Progenitor cell of endocrine pancreas (in vitro differentiated cells): ENCODE measurements at regions not wholly inside any gene's neighbourhood (a gene's known extent, or its start where the extent isn't known, plus 50 kb on each side); places are given as distances from the start of the nearest gene placed in this dataset.
"Not testable (repeated sequence)": the region's sequence is repeated elsewhere in the genome, so short reads cannot be mapped to it uniquely, and the experiment has no call there.

Source experiments
- DNase-seq: peaks from one replicate; pipeline ENCODE4 v3.0.0; 2021; ENCODE audit warnings: low spot score; ENCODE audit not compliant: unreplicated experiment
- H3K27ac Mint-ChIP-seq: 2 replicates; pipeline ENCODE4 v1.8.0; 2021; ENCODE audit warnings: mild to moderate bottlenecking, moderate library complexity, mixed read lengths
- H3K27me3 Mint-ChIP-seq: 2 replicates; pipeline ENCODE4 v1.8.0; 2021; ENCODE audit warnings: mixed read lengths
- H3K36me3 Mint-ChIP-seq: 2 replicates; pipeline ENCODE4 v1.8.0; 2022; ENCODE audit warnings: mixed read lengths; ENCODE audit not compliant: insufficient read depth
- H3K4me1 Mint-ChIP-seq: 2 replicates; pipeline ENCODE4 v1.8.0; 2021; ENCODE audit warnings: low read depth, mixed read lengths
- H3K4me3 Mint-ChIP-seq: 2 replicates; pipeline ENCODE4 v1.8.0; 2021; ENCODE audit warnings: low read depth, mild to moderate bottlenecking, moderate library complexity, mixed read lengths
- H3K9me3 Mint-ChIP-seq: 2 replicates; pipeline ENCODE4 v1.8.0; 2021; ENCODE audit warnings: low read depth, mixed read lengths
- TF ChIP-seq, protein P1 (sequence below): fragments of 200-600 bp; sonication (generic); IDR thresholded peaks from one replicate; pipeline ENCODE4 v1.5.0; 2021; ENCODE audit warnings: antibody characterized with exemption, mild to moderate bottlenecking; ENCODE audit not compliant: unreplicated experiment

- H3K36me3 Mint-ChIP-seq = no peaks in the 10 kb centered on the region
- H3K4me1 Mint-ChIP-seq = no peaks in the 10 kb centered on the region
- no peaks in the 10 kb centered on the region for H3K27me3 Mint-ChIP-seq
- H3K9me3 Mint-ChIP-seq = peaks cover 6% of the 10 kb centered on the region
- TF ChIP-seq, protein P1, sequence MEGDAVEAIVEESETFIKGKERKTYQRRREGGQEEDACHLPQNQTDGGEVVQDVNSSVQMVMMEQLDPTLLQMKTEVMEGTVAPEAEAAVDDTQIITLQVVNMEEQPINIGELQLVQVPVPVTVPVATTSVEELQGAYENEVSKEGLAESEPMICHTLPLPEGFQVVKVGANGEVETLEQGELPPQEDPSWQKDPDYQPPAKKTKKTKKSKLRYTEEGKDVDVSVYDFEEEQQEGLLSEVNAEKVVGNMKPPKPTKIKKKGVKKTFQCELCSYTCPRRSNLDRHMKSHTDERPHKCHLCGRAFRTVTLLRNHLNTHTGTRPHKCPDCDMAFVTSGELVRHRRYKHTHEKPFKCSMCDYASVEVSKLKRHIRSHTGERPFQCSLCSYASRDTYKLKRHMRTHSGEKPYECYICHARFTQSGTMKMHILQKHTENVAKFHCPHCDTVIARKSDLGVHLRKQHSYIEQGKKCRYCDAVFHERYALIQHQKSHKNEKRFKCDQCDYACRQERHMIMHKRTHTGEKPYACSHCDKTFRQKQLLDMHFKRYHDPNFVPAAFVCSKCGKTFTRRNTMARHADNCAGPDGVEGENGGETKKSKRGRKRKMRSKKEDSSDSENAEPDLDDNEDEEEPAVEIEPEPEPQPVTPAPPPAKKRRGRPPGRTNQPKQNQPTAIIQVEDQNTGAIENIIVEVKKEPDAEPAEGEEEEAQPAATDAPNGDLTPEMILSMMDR = no peak
- DNase-seq = no peak
- H3K4me3 Mint-ChIP-seq = no peak overlapping the region
- no peak overlapping the region for H3K27ac Mint-ChIP-seq
Observed at GRCh38 chr9:31908891-31909480, 475.5 kb upstream of the ACO1 start.

GRCh38 chr9:31912636-31913035 lies 471.8 kb upstream of the ACO1 start:
- no peak overlapping the region for H3K4me3 Mint-ChIP-seq
- H3K27ac Mint-ChIP-seq = no peak overlapping the region
- H3K4me1 Mint-ChIP-seq = no peaks in the 10 kb centered on the region
- no peaks in the 10 kb centered on the region for H3K9me3 Mint-ChIP-seq
- TF ChIP-seq, protein P1 = no peak
- no peaks in the 10 kb centered on the region for H3K36me3 Mint-ChIP-seq
- DNase-seq = no peak
- H3K27me3 Mint-ChIP-seq = no peaks in the 10 kb centered on the region

- H3K27ac Mint-ChIP-seq = no peak overlapping the region
- H3K36me3 Mint-ChIP-seq = no peaks in the 10 kb centered on the region
- no peak overlapping the region for H3K4me3 Mint-ChIP-seq
- TF ChIP-seq, protein P1 = peak; percentile 45
- peaks cover 3% of the 10 kb centered on the region for H3K9me3 Mint-ChIP-seq
- no peak for DNase-seq
- no peaks in the 10 kb centered on the region for H3K27me3 Mint-ChIP-seq
- H3K4me1 Mint-ChIP-seq = no peaks in the 10 kb centered on the region
Observed at GRCh38 chr9:31916591-31917241, 467.7 kb upstream of the ACO1 start.

- H3K27ac Mint-ChIP-seq, DNase-seq, H3K27me3 Mint-ChIP-seq, H3K4me1 Mint-ChIP-seq, H3K4me3 Mint-ChIP-seq, H3K36me3 Mint-ChIP-seq: not testable (repeated sequence)
- H3K9me3 Mint-ChIP-seq = peaks cover 15% of the 10 kb centered on the region
Observed at GRCh38 chr9:31937737-31938136, 446.7 kb upstream of the ACO1 start.

DNA sequence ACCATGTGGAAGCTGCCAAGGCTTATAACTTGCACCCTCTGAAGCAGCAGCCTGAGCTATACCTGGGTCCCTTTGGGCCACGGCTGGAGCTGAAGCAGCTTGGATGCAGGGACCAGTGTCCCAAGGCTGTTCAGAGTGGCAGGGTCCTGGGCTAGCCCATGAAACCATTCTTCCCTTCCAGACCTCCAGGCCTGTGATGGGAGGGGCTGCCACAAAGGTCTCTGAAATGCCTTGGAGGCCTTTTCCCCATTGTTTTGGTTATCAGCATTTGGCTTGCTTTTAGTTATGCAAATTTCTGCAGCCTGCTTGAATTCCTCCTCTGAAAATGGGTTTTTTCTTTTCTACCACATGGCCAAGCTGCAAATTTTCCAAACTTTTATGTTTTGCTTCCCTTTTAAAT lies 433.7 kb upstream of the ACO1 start:
- Mint-ChIP-seq H3K27me3 (no peaks in the 10 kb centered on the region), H3K9me3 (peaks cover 19% of the 10 kb centered on the region), H3K4me1 (no peaks in the 10 kb centered on the region), H3K4me3 (no peak overlapping the region), H3K36me3 (no peaks in the 10 kb centered on the region), H3K27ac (no peak overlapping the region)
- DNase-seq = no peak
- TF ChIP-seq, protein P1 = no peak

GRCh38 chr9:31958572-31958971 lies 425.9 kb upstream of the ACO1 start:
- Mint-ChIP-seq H3K4me1 (no peaks in the 10 kb centered on the region), H3K27me3 (no peaks in the 10 kb centered on the region), H3K27ac (no peak overlapping the region), H3K4me3 (no peak overlapping the region), H3K9me3 (peaks cover 48% of the 10 kb centered on the region), H3K36me3 (no peaks in the 10 kb centered on the region)
- no peak for DNase-seq
- TF ChIP-seq, protein P1 = no peak
